Left ventricle myocardium inferior (tissue), 1 donor: ENCODE measurements at regions not wholly inside any gene's neighbourhood (a gene's known extent, or its start where the extent isn't known, plus 50 kb on each side); places are given as distances from the start of the nearest gene placed in this dataset.

Experiments used
- DNase-seq: peaks from one replicate; pipeline ENCODE4 v3.0.0-alpha.2; 2020
- H3K27ac ChIP-seq: fragments of 200-600 bp; replicated peaks from 2 replicates; pipeline ENCODE4 v1.8.0; 2021
- H3K27me3 ChIP-seq: fragments of 200-600 bp; 2 replicates; pipeline ENCODE4 v1.8.0; 2021; ENCODE audit warnings: low read depth
- H3K36me3 ChIP-seq: fragments of 200-600 bp; 2 replicates; pipeline ENCODE4 v1.8.0; 2021
- H3K4me1 ChIP-seq: fragments of 200-600 bp; 2 replicates; pipeline ENCODE4 v1.8.0; 2021
- H3K4me3 ChIP-seq: fragments of 200-600 bp; 2 replicates; pipeline ENCODE4 v1.8.0; 2021; ENCODE audit warnings: mild to moderate bottlenecking, moderate library complexity
- H3K9me3 ChIP-seq: fragments of 200-600 bp; replicated peaks from 2 replicates; pipeline ENCODE4 v1.8.0; 2021
- intact Hi-C: fragments of 100-400 bp; cut with micrococcal nuclease; formaldehyde crosslinking; loops from one replicate; pipeline ENCODE4 v1.11.0; 2022
- TF ChIP-seq, protein P1 (sequence below): fragments of 200-600 bp; IDR thresholded peaks from 2 replicates; pipeline ENCODE4 v1.8.0; 2021; ENCODE audit warnings: antibody characterized with exemption, mild to moderate bottlenecking, borderline replicate concordance
- donor health status: DM: no; HTN: yes; CAD: no; lungs with severe emphysema.

GRCh38 chr2:238560234-238560633 lies 133.5 kb downstream of the ASB1 start:
- Histone ChIP-seq H3K4me1 (peaks cover 9% of the 10 kb centered on the region), H3K36me3 (no peaks in the 10 kb centered on the region), H3K27me3 (peaks cover 30% of the 10 kb centered on the region), H3K4me3 (no peak overlapping the region), H3K9me3 (no peaks in the 10 kb centered on the region), H3K27ac (no peak overlapping the region)
- intact Hi-C loops: no loop called here
- TF ChIP-seq, protein P1, sequence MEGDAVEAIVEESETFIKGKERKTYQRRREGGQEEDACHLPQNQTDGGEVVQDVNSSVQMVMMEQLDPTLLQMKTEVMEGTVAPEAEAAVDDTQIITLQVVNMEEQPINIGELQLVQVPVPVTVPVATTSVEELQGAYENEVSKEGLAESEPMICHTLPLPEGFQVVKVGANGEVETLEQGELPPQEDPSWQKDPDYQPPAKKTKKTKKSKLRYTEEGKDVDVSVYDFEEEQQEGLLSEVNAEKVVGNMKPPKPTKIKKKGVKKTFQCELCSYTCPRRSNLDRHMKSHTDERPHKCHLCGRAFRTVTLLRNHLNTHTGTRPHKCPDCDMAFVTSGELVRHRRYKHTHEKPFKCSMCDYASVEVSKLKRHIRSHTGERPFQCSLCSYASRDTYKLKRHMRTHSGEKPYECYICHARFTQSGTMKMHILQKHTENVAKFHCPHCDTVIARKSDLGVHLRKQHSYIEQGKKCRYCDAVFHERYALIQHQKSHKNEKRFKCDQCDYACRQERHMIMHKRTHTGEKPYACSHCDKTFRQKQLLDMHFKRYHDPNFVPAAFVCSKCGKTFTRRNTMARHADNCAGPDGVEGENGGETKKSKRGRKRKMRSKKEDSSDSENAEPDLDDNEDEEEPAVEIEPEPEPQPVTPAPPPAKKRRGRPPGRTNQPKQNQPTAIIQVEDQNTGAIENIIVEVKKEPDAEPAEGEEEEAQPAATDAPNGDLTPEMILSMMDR: no peak
- no peak for DNase-seq

- Histone ChIP-seq H3K27me3 (peaks cover 30% of the 10 kb centered on the region), H3K4me3 (no peak overlapping the region), H3K4me1 (peaks cover 9% of the 10 kb centered on the region), H3K27ac (no peak overlapping the region), H3K9me3 (no peaks in the 10 kb centered on the region), H3K36me3 (no peaks in the 10 kb centered on the region)
- TF ChIP-seq, protein P1: no peak
- DNase-seq: no peak
- intact Hi-C loops: no loop called here
Measured at GRCh38 chr2:238561230-238561629, 134.5 kb downstream of the ASB1 start.

GRCh38 chr2:238562446-238562845 lies 135.7 kb downstream of the ASB1 start:
- no peak for DNase-seq
- H3K27ac ChIP-seq: no peak overlapping the region
- H3K36me3 ChIP-seq: no peaks in the 10 kb centered on the region
- peaks cover 26% of the 10 kb centered on the region for H3K27me3 ChIP-seq
- peaks cover 9% of the 10 kb centered on the region for H3K4me1 ChIP-seq
- TF ChIP-seq, protein P1: no peak
- no peaks in the 10 kb centered on the region for H3K9me3 ChIP-seq
- intact Hi-C loops: no loop called here
- H3K4me3 ChIP-seq: no peak overlapping the region

- H3K4me3 ChIP-seq: no peak overlapping the region
- TF ChIP-seq, protein P1: no peak
- H3K4me1 ChIP-seq: peaks cover 4% of the 10 kb centered on the region
- intact Hi-C loops: no loop called here
- H3K9me3 ChIP-seq: no peaks in the 10 kb centered on the region
- no peaks in the 10 kb centered on the region for H3K36me3 ChIP-seq
- H3K27me3 ChIP-seq: peaks cover 23% of the 10 kb centered on the region
- DNase-seq: no peak
- H3K27ac ChIP-seq: no peak overlapping the region
Measured at GRCh38 chr2:238563551-238563950, 136.8 kb downstream of the ASB1 start.

GRCh38 chr2:238564286-238564920 lies 137.7 kb downstream of the ASB1 start:
- TF ChIP-seq, protein P1: no peak
- intact Hi-C loops: no loop called here
- no peaks in the 10 kb centered on the region for H3K36me3 ChIP-seq
- H3K27me3 ChIP-seq: peaks cover 30% of the 10 kb centered on the region
- DNase-seq: no peak
- H3K4me1 ChIP-seq: no peaks in the 10 kb centered on the region
- no peak overlapping the region for H3K4me3 ChIP-seq
- no peak overlapping the region for H3K27ac ChIP-seq
- H3K9me3 ChIP-seq: no peaks in the 10 kb centered on the region
